IPS-15b (cell line): ENCODE measurements at regions not wholly inside any gene's neighbourhood (a gene's known extent, or its start where the extent isn't known, plus 50 kb on each side); places are given as distances from the start of the nearest gene placed in this dataset.

Source experiments
- H3K27me3 ChIP-seq: one replicate; pipeline ENCODE4 v1.6.1; 2013; ENCODE audit warnings: low read length; ENCODE audit not compliant: control insufficient read depth, insufficient read depth
- H3K36me3 ChIP-seq: one replicate; pipeline ENCODE4 v1.6.1; 2013; ENCODE audit warnings: low read length; ENCODE audit not compliant: control insufficient read depth, insufficient read depth
- H3K4me1 ChIP-seq: one replicate; pipeline ENCODE4 v1.6.1; 2013; ENCODE audit warnings: mild to moderate bottlenecking, low read length; ENCODE audit not compliant: control insufficient read depth, insufficient read depth
- H3K4me3 ChIP-seq: one replicate; pipeline ENCODE4 v1.5.1; 2013; ENCODE audit warnings: low read depth, low read length
- H3K9ac ChIP-seq: one replicate; pipeline ENCODE4 v1.6.1; 2013; ENCODE audit warnings: low read depth, mild to moderate bottlenecking, low read length
- H3K9me3 ChIP-seq: one replicate; pipeline ENCODE4 v1.6.1; 2013; ENCODE audit warnings: mild to moderate bottlenecking, low read length; ENCODE audit not compliant: control insufficient read depth, insufficient read depth

- Histone ChIP-seq H3K9me3 (no peaks in the 10 kb centered on the region), H3K27me3 (no peaks in the 10 kb centered on the region), H3K9ac (no peak overlapping the region), H3K4me3 (no peak overlapping the region), H3K36me3 (no peaks in the 10 kb centered on the region), H3K4me1 (peaks cover 8% of the 10 kb centered on the region)
Measured at GRCh38 chr18:38635709-38636430, 1070.3 kb upstream of the CELF4 start.

GRCh38 chr18:38634117-38634516, 1068.5 kb upstream of the CELF4 start:
- Histone ChIP-seq H3K4me1 (peaks cover 8% of the 10 kb centered on the region), H3K9ac (no peak overlapping the region), H3K27me3 (no peaks in the 10 kb centered on the region), H3K9me3 (no peaks in the 10 kb centered on the region), H3K36me3 (no peaks in the 10 kb centered on the region), H3K4me3 (no peak overlapping the region)

- H3K9me3 ChIP-seq = no peaks in the 10 kb centered on the region
- H3K9ac ChIP-seq = no peak overlapping the region
- no peaks in the 10 kb centered on the region for H3K27me3 ChIP-seq
- H3K4me3 ChIP-seq = no peak overlapping the region
- H3K36me3 ChIP-seq = no peaks in the 10 kb centered on the region
- H3K4me1 ChIP-seq = peaks cover 8% of the 10 kb centered on the region
Measured at GRCh38 chr18:38633333-38633732, 1067.7 kb upstream of the CELF4 start.

- Histone ChIP-seq H3K4me1 (no peaks in the 10 kb centered on the region), H3K36me3 (no peaks in the 10 kb centered on the region), H3K9me3 (no peaks in the 10 kb centered on the region), H3K27me3 (no peaks in the 10 kb centered on the region), H3K4me3 (no peak overlapping the region), H3K9ac (no peak overlapping the region)
Measured at GRCh38 chr18:38619129-38619528, 1053.5 kb upstream of the CELF4 start.

- no peaks in the 10 kb centered on the region for H3K27me3 ChIP-seq
- no peak overlapping the region for H3K9ac ChIP-seq
- H3K9me3 ChIP-seq = no peaks in the 10 kb centered on the region
- no peaks in the 10 kb centered on the region for H3K4me1 ChIP-seq
- no peak overlapping the region for H3K4me3 ChIP-seq
- H3K36me3 ChIP-seq = no peaks in the 10 kb centered on the region
Measured at GRCh38 chr18:38616306-38616705, 1050.7 kb upstream of the CELF4 start.

- Histone ChIP-seq H3K4me1 (no peaks in the 10 kb centered on the region), H3K36me3 (no peaks in the 10 kb centered on the region), H3K9me3 (no peaks in the 10 kb centered on the region), H3K4me3 (no peak overlapping the region), H3K27me3 (no peaks in the 10 kb centered on the region), H3K9ac (no peak overlapping the region)
Measured at GRCh38 chr18:38612904-38613303, 1047.3 kb upstream of the CELF4 start.

GRCh38 chr18:38611036-38611964, 1045.7 kb upstream of the CELF4 start:
- H3K9ac ChIP-seq = no peak overlapping the region
- no peaks in the 10 kb centered on the region for H3K4me1 ChIP-seq
- H3K9me3 ChIP-seq = no peaks in the 10 kb centered on the region
- H3K4me3 ChIP-seq = no peak overlapping the region
- no peaks in the 10 kb centered on the region for H3K36me3 ChIP-seq
- no peaks in the 10 kb centered on the region for H3K27me3 ChIP-seq

- no peaks in the 10 kb centered on the region for H3K4me1 ChIP-seq
- H3K9me3 ChIP-seq = no peaks in the 10 kb centered on the region
- no peak overlapping the region for H3K9ac ChIP-seq
- no peaks in the 10 kb centered on the region for H3K27me3 ChIP-seq
- no peaks in the 10 kb centered on the region for H3K36me3 ChIP-seq
- no peak overlapping the region for H3K4me3 ChIP-seq
Measured at GRCh38 chr18:38606841-38607240, 1041.2 kb upstream of the CELF4 start.

GRCh38 chr18:38602341-38602740, 1036.7 kb upstream of the CELF4 start:
- Histone ChIP-seq H3K27me3 (no peaks in the 10 kb centered on the region), H3K36me3 (no peaks in the 10 kb centered on the region), H3K4me1 (no peaks in the 10 kb centered on the region), H3K4me3 (no peak overlapping the region), H3K9me3 (no peaks in the 10 kb centered on the region), H3K9ac (no peak overlapping the region)

GRCh38 chr18:38587571-38587970, 1022.0 kb upstream of the CELF4 start:
- Histone ChIP-seq H3K27me3 (no peaks in the 10 kb centered on the region), H3K9ac (no peak overlapping the region), H3K4me1 (no peaks in the 10 kb centered on the region), H3K4me3 (no peak overlapping the region), H3K9me3 (no peaks in the 10 kb centered on the region), H3K36me3 (no peaks in the 10 kb centered on the region)

GRCh38 chr18:38586327-38586726, 1020.7 kb upstream of the CELF4 start:
- H3K4me3 ChIP-seq = no peak overlapping the region
- H3K4me1 ChIP-seq = no peaks in the 10 kb centered on the region
- no peak overlapping the region for H3K9ac ChIP-seq
- H3K36me3 ChIP-seq = no peaks in the 10 kb centered on the region
- H3K27me3 ChIP-seq = no peaks in the 10 kb centered on the region
- H3K9me3 ChIP-seq = no peaks in the 10 kb centered on the region

GRCh38 chr18:38579764-38580163, 1014.2 kb upstream of the CELF4 start:
- Histone ChIP-seq H3K9me3 (no peaks in the 10 kb centered on the region), H3K4me3 (no peak overlapping the region), H3K27me3 (no peaks in the 10 kb centered on the region), H3K4me1 (no peaks in the 10 kb centered on the region), H3K9ac (no peak overlapping the region), H3K36me3 (no peaks in the 10 kb centered on the region)
